NCI-H1417 treated with DMSO at 0.1 percent for 48 hours (cell line): ENCODE measurements at regions not wholly inside any gene's neighbourhood (a gene's known extent, or its start where the extent isn't known, plus 50 kb on each side); places are given as distances from the start of the nearest gene placed in this dataset.
"Not testable (repeated sequence)": the region's sequence is repeated elsewhere in the genome, so short reads cannot be mapped to it uniquely, and the experiment has no call there.

Experiments
- DNase-seq: peaks from one replicate; lab custom pipeline; 2025; lab: John Stamatoyannopoulos, UW

GRCh38 chr15:79157631-79158592 is 67.3 kb upstream of the RASGRF1 start:
- DNase-seq: no peak

GRCh38 chr15:79156704-79157375 is 66.3 kb upstream of the RASGRF1 start:
- DNase-seq: no peak

- DNase-seq: no peak
These were observed 64.0 kb upstream of the RASGRF1 start for GRCh38 chr15:79154483-79155135.

GRCh38 chr15:79144290-79144689 is 53.7 kb upstream of the RASGRF1 start:
- not testable (repeated sequence) for DNase-seq

- no peak for DNase-seq
These were observed 50.4 kb upstream of the RASGRF1 start for GRCh38 chr15:79140846-79141570.
